H9 (cell line): ENCODE measurements at regions not wholly inside any gene's neighbourhood (a gene's known extent, or its start where the extent isn't known, plus 50 kb on each side); places are given as distances from the start of the nearest gene placed in this dataset.

Source experiments
- DNase-seq: peaks from one replicate; pipeline ENCODE4 v3.0.0-alpha.2; 2017
- H2AFZ ChIP-seq: one replicate; pipeline ENCODE4 v1.6.1; 2013; ENCODE audit warnings: mild to moderate bottlenecking, low read length, control low read depth, moderate library complexity
- H2AK5ac ChIP-seq: 2 replicates; pipeline ENCODE4 v1.6.1; 2013; ENCODE audit warnings: low read length, control low read depth, mixed read lengths; ENCODE audit not compliant: insufficient read length
- H2BK120ac ChIP-seq: one replicate; pipeline ENCODE4 v1.6.1; 2013; ENCODE audit warnings: low read depth, mild to moderate bottlenecking, low read length, control low read depth, inconsistent platforms; ENCODE audit not compliant: poor library complexity, severe bottlenecking
- H2BK12ac ChIP-seq: 2 replicates; pipeline ENCODE4 v1.6.1; 2013; ENCODE audit warnings: low read length, control low read depth, mixed read lengths, low read depth; ENCODE audit not compliant: insufficient read length
- H2BK15ac ChIP-seq: 2 replicates; pipeline ENCODE4 v1.6.1; 2013; ENCODE audit warnings: low read depth, low read length, control low read depth
- H2BK20ac ChIP-seq: one replicate; pipeline ENCODE4 v1.6.1; 2013; ENCODE audit warnings: low read depth, mild to moderate bottlenecking, low read length, control low read depth, inconsistent platforms; ENCODE audit not compliant: poor library complexity, severe bottlenecking
- H2BK5ac ChIP-seq: 2 replicates; pipeline ENCODE4 v1.6.1; 2013; ENCODE audit warnings: low read length, control low read depth, mixed read lengths; ENCODE audit not compliant: insufficient read length
- H3K14ac ChIP-seq: 2 replicates; pipeline ENCODE4 v1.6.1; 2013; ENCODE audit warnings: low read length, control low read depth; ENCODE audit not compliant: insufficient read depth
- H3K18ac ChIP-seq: 2 replicates; pipeline ENCODE4 v1.6.1; 2013; ENCODE audit warnings: low read depth, mild to moderate bottlenecking, mixed read lengths, low read length, control low read depth; ENCODE audit not compliant: insufficient read length
- H3K23ac ChIP-seq: 2 replicates; pipeline ENCODE4 v1.6.1; 2013; ENCODE audit warnings: low read length, control low read depth, mixed read lengths, low read depth; ENCODE audit not compliant: insufficient read length
- H3K23me2 ChIP-seq: 2 replicates; pipeline ENCODE4 v1.6.1; 2013; ENCODE audit warnings: low read depth, mild to moderate bottlenecking, mixed read lengths, low read length, control low read depth; ENCODE audit not compliant: insufficient read length, poor library complexity, severe bottlenecking
- H3K27ac ChIP-seq: 2 replicates; pipeline ENCODE4 v1.5.1; 2013; ENCODE audit warnings: low read length, control low read depth, mixed read lengths, low read depth; ENCODE audit not compliant: insufficient read length
- H3K27me3 ChIP-seq: 2 replicates; pipeline ENCODE4 v1.6.1; 2013; ENCODE audit warnings: low read length, control low read depth, inconsistent platforms; ENCODE audit not compliant: insufficient read depth
- H3K4ac ChIP-seq: 2 replicates; pipeline ENCODE4 v1.6.1; 2013; ENCODE audit warnings: low read depth, mild to moderate bottlenecking, control low read depth, inconsistent platforms, low read length, moderate library complexity
- H3K4me1 ChIP-seq: 2 replicates; pipeline ENCODE4 v1.6.1; 2013; ENCODE audit warnings: low read length, control low read depth, inconsistent platforms; ENCODE audit not compliant: insufficient read depth
- H3K4me2 ChIP-seq: 2 replicates; pipeline ENCODE4 v1.6.1; 2013; ENCODE audit warnings: low read length, control low read depth, mixed read lengths; ENCODE audit not compliant: insufficient read length, insufficient read depth
- H3K56ac ChIP-seq: 2 replicates; pipeline ENCODE4 v1.6.1; 2013; ENCODE audit warnings: low read depth, mild to moderate bottlenecking, mixed read lengths, low read length, control low read depth; ENCODE audit not compliant: insufficient read length
- H3K79me1 ChIP-seq: 2 replicates; pipeline ENCODE4 v1.6.1; 2013; ENCODE audit warnings: low read depth, mild to moderate bottlenecking, moderate library complexity, low read length, control low read depth, inconsistent platforms; ENCODE audit not compliant: insufficient read depth, poor library complexity, severe bottlenecking
- H3K79me2 ChIP-seq: 2 replicates; pipeline ENCODE4 v1.6.1; 2013; ENCODE audit warnings: low read length, control low read depth, inconsistent platforms; ENCODE audit not compliant: insufficient read depth
- H3K9ac ChIP-seq: 2 replicates; pipeline ENCODE4 v1.6.1; 2013; ENCODE audit warnings: low read length, control low read depth, mixed read lengths; ENCODE audit not compliant: insufficient read length; ENCODE audit errors: extremely low read depth
- H3K9me3 ChIP-seq: one replicate; pipeline ENCODE4 v1.6.1; 2013; ENCODE audit warnings: low read depth, low read length, inconsistent platforms; ENCODE audit not compliant: control insufficient read depth
- H3T11ph ChIP-seq: one replicate; pipeline ENCODE4 v1.6.1; 2013; ENCODE audit warnings: mild to moderate bottlenecking, low read length, control low read depth, inconsistent platforms
- H4K20me1 ChIP-seq: one replicate; pipeline ENCODE4 v1.6.1; 2013; ENCODE audit not compliant: control insufficient read depth, insufficient read length, insufficient read depth
- H4K5ac ChIP-seq: 2 replicates; pipeline ENCODE4 v1.6.1; 2013; ENCODE audit warnings: low read depth, mild to moderate bottlenecking, mixed read lengths, low read length, control low read depth; ENCODE audit not compliant: insufficient read length
- H4K8ac ChIP-seq: replicated peaks from 2 replicates; pipeline ENCODE4 v1.6.1; 2013; ENCODE audit warnings: low read length, control low read depth, mixed read lengths, low read depth; ENCODE audit not compliant: insufficient read length
- H4K91ac ChIP-seq: 2 replicates; pipeline ENCODE4 v1.6.1; 2013; ENCODE audit warnings: low read depth, mild to moderate bottlenecking, moderate library complexity, mixed read lengths, low read length, control low read depth; ENCODE audit not compliant: insufficient read length
- H3K27ac Mint-ChIP-seq, 3 experiments: 2 replicates in 2 of 3; 3 replicates in 1 of 3; pipeline ENCODE4 v1.8.0; 2020 to 2021; ENCODE audit warnings: mixed read lengths in 3 of 3, mild to moderate bottlenecking in 1 of 3, moderate library complexity in 1 of 3
- H3K27me3 Mint-ChIP-seq: 2 replicates; pipeline ENCODE4 v1.8.0; 2021; ENCODE audit warnings: low read depth, mild to moderate bottlenecking, moderate library complexity, mixed read lengths
- H3K36me3 Mint-ChIP-seq, 3 experiments: 2 replicates in 2 of 3; 3 replicates in 1 of 3; pipeline ENCODE4 v1.8.0; 2020 to 2021; ENCODE audit warnings: low read depth in 3 of 3, mixed read lengths in 3 of 3; ENCODE audit not compliant: insufficient read depth in 1 of 3
- H3K4me1 Mint-ChIP-seq, 2 experiments: 2 replicates each; pipeline ENCODE4 v1.8.0; 2020; ENCODE audit warnings: mixed read lengths in 2 of 2
- H3K4me3 Mint-ChIP-seq, 2 experiments: 2 replicates in 1 of 2; 3 replicates in 1 of 2; pipeline ENCODE4 v1.8.0; 2020 to 2021; ENCODE audit warnings: mild to moderate bottlenecking in 2 of 2, mixed read lengths in 2 of 2, moderate library complexity in 1 of 2
- H3K9me3 Mint-ChIP-seq, 2 experiments: 2 replicates in 1 of 2; 3 replicates in 1 of 2; pipeline ENCODE4 v1.8.0; 2020; ENCODE audit warnings: mild to moderate bottlenecking in 2 of 2, mixed read lengths in 2 of 2, moderate library complexity in 1 of 2
- CTCF ChIP-seq: fragments of 200-600 bp; sonication (generic); conservative IDR thresholded peaks from 3 replicates; pipeline ENCODE4 v1.8.0; 2021; ENCODE audit warnings: antibody characterized with exemption, mild to moderate bottlenecking
- WGBS: extraction: QIAGEN DNeasy Blood & Tissue Kit; methylation state at CpG from one replicate; pipeline ENCODE4 v1.1.7; 2013; ENCODE audit warnings: missing lambda C conversion rate, low lambda C conversion rate, mixed read lengths; ENCODE audit not compliant: insufficient read length; ENCODE audit errors: extremely low coverage; 5-methylcytosine and 5-hydroxymethylcytosine counted together

GRCh38 chr3:167151636-167152035, 228.5 kb downstream of the ZBBX start:
- Histone ChIP-seq H2BK5ac (no peak overlapping the region), H3K4me2 (no peak overlapping the region), H4K8ac (no peak overlapping the region), H4K91ac (no peak overlapping the region), H2AK5ac (no peak overlapping the region), H2BK20ac (no peak overlapping the region), H3K27ac (no peak overlapping the region), H3K56ac (no peak overlapping the region), H3K4ac (no peak overlapping the region), H3K23me2 (no peaks in the 10 kb centered on the region), H2BK15ac (no peak overlapping the region), H3K9me3 (no peaks in the 10 kb centered on the region), H3K27me3 (no peaks in the 10 kb centered on the region), H2BK120ac (no peak overlapping the region), H4K5ac (no peak overlapping the region), H3K79me1 (no peaks in the 10 kb centered on the region), H3K4me1 (no peaks in the 10 kb centered on the region), H3K18ac (no peak overlapping the region), H3T11ph (no peak overlapping the region), H4K20me1 (no peaks in the 10 kb centered on the region), H3K23ac (no peak overlapping the region), H3K9ac (no peak overlapping the region), H2AFZ (no peak overlapping the region), H3K14ac (no peak overlapping the region), H2BK12ac (no peak overlapping the region), H3K79me2 (no peaks in the 10 kb centered on the region)
- Mint-ChIP-seq H3K4me3 (no peak overlapping the region), H3K4me1 (peaks cover 0 to 4% of the 10 kb centered on the region in 2 experiments; a peak in 3 of 4 replicates), H3K27ac (no peak overlapping the region), H3K36me3 (peaks cover 0 to 9% (median 4%) of the 10 kb centered on the region in 3 experiments; a peak in 4 of 7 replicates), H3K27me3 (no peaks in the 10 kb centered on the region), H3K9me3 (peaks cover 10 to 16% of the 10 kb centered on the region in 2 experiments)
- no peak for TF ChIP-seq CTCF
- WGBS: no CpG with 5 or more reads among the region's 2 CpGs
- no peak for DNase-seq
